H1 (cell line): ENCODE measurements at regions not wholly inside any gene's neighbourhood (a gene's known extent, or its start where the extent isn't known, plus 50 kb on each side); places are given as distances from the start of the nearest gene placed in this dataset.

Experiments used
- KDM1A ChIP-seq: fragments of 200-600, 300-600 bp; sonication (generic); IDR thresholded peaks from 2 replicates; pipeline ENCODE4 v1.7.1; 2016; ENCODE audit warnings: mild to moderate bottlenecking, low read length, borderline replicate concordance
- TAF7 ChIP-seq: optimal IDR thresholded peaks from 2 replicates; pipeline ENCODE3; 2011; ENCODE audit warnings: low read depth, mild to moderate bottlenecking, inconsistent platforms, low read length, moderate library complexity, borderline replicate concordance

DNA sequence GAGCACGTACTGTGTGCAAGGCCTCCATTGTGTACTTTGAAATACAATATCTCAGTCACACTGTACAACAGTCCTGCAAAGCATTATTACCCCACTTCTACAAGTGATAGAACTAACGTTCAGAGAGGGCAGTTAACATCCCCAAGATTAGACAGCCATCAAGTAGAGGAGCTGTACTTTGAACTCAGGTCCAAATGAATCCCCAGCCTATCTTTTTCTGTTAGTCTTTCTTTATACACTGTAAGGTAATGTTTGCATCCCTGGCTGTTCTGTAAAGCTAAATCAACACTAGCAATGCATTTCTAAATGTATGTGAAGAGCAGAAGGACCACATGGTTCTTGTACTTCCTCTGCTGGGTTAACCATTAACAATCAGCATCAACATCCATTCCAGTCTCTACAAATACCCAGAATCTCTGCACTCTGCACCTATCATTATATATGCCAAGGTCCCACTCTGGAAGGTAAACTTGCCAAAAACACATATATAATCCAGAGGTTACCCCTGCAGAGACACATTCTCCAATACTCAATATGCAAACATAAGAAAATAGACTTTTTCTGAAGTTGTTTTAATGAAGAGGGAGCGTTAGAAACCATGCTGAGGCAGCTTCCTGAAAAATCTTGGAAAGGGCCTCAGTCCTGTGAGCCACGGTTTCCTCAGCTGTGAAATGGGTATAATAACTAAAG lies 182.3 kb downstream of the MZT1 start (continued):
- TF ChIP-seq KDM1A (no peak), TAF7 (no peak)
